ENCODE measurements at regions not wholly inside any gene's neighbourhood (a gene's known extent, or its start where the extent isn't known, plus 50 kb on each side); places are given as distances from the start of the nearest gene placed in this dataset.

- Mint-ChIP-seq H3K9me3 (peaks cover 9% of the 10 kb centered on the region), H3K27me3 (ENCODE audit: low read depth) (no peaks in the 10 kb centered on the region), H3K36me3 (peaks cover 6% of the 10 kb centered on the region; the same call in 1 of the 2 replicates), H3K4me3 (no peak overlapping the region), H3K27ac (no peak overlapping the region), H3K4me1 (peaks cover 12% of the 10 kb centered on the region)
- ChIA-PET CTCF (no interaction called here), POLR2A (no interaction called here)
- no peak for DNase-seq (ENCODE audit: low spot score)
- TF ChIP-seq HMGA2 (CRISPR knock-in tag; IDR thresholded peaks at IDR 0.05) (no peak), E2F4 (CRISPR knock-in tag; IDR thresholded peaks at IDR 0.05; ENCODE audit: borderline replicate concordance, low read depth) (no peak), PRDM15 (CRISPR knock-in tag; IDR thresholded peaks at IDR 0.05) (no peak), IRF1 (CRISPR knock-in tag; IDR thresholded peaks at IDR 0.05) (no peak), OVOL2 (CRISPR knock-in tag; IDR thresholded peaks at IDR 0.05; ENCODE audit: borderline replicate concordance) (no peak), IRF2 (CRISPR knock-in tag; IDR thresholded peaks at IDR 0.05; ENCODE audit: borderline replicate concordance, low read depth) (no peak), CBFB (CRISPR knock-in tag; IDR thresholded peaks at IDR 0.05; ENCODE audit: low read depth) (no peak), TP53 (CRISPR knock-in tag; IDR thresholded peaks at IDR 0.05) (no peak), CREM (CRISPR knock-in tag; IDR thresholded peaks at IDR 0.05) (no peak), SMAD3 (CRISPR knock-in tag; IDR thresholded peaks at IDR 0.05; ENCODE audit: borderline replicate concordance) (no peak), USF2 (CRISPR knock-in tag; IDR thresholded peaks at IDR 0.05) (no peak), MXD4 (CRISPR knock-in tag; IDR thresholded peaks at IDR 0.05; ENCODE audit: borderline replicate concordance) (no peak)
- TF ChIP-seq, protein P1, sequence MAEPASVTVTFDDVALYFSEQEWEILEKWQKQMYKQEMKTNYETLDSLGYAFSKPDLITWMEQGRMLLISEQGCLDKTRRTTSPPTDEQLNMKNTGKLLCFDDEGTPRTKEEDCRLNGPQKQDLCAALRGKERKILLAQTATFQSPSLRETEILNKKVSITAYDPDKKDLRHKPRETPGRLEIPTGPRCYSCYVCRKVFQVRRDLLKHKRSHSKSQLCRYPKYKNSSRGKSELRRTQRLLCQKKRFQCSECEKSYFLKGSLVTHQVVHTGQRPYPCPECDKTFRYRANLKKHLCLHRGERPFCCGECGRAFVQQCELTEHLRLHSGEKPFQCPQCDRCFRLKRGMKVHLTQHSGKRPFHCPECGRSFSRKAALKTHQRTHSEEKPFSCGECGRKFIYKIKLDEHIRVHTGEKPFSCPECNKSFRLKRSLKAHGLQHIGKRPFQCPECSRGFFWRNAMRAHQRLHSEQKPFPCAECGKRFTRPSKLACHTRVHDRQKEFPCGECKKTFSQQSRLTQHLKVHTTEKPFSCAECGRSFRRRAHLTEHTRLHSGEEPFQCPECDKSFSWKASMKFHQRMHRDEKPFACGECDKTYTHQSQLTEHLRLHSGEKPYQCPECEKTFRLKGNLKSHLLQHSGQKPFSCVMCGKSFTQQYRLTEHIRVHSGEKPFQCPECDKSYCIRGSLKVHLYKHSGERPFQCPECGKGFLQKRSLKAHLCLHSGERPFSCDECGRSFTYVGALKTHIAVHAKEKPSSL (CRISPR knock-in tag; conservative IDR thresholded peaks at IDR 0.05) = no peak
- TF ChIP-seq, protein P2, sequence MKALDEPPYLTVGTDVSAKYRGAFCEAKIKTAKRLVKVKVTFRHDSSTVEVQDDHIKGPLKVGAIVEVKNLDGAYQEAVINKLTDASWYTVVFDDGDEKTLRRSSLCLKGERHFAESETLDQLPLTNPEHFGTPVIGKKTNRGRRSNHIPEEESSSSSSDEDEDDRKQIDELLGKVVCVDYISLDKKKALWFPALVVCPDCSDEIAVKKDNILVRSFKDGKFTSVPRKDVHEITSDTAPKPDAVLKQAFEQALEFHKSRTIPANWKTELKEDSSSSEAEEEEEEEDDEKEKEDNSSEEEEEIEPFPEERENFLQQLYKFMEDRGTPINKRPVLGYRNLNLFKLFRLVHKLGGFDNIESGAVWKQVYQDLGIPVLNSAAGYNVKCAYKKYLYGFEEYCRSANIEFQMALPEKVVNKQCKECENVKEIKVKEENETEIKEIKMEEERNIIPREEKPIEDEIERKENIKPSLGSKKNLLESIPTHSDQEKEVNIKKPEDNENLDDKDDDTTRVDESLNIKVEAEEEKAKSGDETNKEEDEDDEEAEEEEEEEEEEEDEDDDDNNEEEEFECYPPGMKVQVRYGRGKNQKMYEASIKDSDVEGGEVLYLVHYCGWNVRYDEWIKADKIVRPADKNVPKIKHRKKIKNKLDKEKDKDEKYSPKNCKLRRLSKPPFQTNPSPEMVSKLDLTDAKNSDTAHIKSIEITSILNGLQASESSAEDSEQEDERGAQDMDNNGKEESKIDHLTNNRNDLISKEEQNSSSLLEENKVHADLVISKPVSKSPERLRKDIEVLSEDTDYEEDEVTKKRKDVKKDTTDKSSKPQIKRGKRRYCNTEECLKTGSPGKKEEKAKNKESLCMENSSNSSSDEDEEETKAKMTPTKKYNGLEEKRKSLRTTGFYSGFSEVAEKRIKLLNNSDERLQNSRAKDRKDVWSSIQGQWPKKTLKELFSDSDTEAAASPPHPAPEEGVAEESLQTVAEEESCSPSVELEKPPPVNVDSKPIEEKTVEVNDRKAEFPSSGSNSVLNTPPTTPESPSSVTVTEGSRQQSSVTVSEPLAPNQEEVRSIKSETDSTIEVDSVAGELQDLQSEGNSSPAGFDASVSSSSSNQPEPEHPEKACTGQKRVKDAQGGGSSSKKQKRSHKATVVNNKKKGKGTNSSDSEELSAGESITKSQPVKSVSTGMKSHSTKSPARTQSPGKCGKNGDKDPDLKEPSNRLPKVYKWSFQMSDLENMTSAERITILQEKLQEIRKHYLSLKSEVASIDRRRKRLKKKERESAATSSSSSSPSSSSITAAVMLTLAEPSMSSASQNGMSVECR (CRISPR knock-in tag; IDR thresholded peaks at IDR 0.05; ENCODE audit: borderline replicate concordance) = no peak
- TF ChIP-seq, protein P3, sequence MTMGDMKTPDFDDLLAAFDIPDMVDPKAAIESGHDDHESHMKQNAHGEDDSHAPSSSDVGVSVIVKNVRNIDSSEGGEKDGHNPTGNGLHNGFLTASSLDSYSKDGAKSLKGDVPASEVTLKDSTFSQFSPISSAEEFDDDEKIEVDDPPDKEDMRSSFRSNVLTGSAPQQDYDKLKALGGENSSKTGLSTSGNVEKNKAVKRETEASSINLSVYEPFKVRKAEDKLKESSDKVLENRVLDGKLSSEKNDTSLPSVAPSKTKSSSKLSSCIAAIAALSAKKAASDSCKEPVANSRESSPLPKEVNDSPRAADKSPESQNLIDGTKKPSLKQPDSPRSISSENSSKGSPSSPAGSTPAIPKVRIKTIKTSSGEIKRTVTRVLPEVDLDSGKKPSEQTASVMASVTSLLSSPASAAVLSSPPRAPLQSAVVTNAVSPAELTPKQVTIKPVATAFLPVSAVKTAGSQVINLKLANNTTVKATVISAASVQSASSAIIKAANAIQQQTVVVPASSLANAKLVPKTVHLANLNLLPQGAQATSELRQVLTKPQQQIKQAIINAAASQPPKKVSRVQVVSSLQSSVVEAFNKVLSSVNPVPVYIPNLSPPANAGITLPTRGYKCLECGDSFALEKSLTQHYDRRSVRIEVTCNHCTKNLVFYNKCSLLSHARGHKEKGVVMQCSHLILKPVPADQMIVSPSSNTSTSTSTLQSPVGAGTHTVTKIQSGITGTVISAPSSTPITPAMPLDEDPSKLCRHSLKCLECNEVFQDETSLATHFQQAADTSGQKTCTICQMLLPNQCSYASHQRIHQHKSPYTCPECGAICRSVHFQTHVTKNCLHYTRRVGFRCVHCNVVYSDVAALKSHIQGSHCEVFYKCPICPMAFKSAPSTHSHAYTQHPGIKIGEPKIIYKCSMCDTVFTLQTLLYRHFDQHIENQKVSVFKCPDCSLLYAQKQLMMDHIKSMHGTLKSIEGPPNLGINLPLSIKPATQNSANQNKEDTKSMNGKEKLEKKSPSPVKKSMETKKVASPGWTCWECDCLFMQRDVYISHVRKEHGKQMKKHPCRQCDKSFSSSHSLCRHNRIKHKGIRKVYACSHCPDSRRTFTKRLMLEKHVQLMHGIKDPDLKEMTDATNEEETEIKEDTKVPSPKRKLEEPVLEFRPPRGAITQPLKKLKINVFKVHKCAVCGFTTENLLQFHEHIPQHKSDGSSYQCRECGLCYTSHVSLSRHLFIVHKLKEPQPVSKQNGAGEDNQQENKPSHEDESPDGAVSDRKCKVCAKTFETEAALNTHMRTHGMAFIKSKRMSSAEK (CRISPR knock-in tag; IDR thresholded peaks at IDR 0.05; ENCODE audit: borderline replicate concordance) = no peak
- TF ChIP-seq, protein P4, sequence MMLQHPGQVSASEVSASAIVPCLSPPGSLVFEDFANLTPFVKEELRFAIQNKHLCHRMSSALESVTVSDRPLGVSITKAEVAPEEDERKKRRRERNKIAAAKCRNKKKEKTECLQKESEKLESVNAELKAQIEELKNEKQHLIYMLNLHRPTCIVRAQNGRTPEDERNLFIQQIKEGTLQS (CRISPR knock-in tag; conservative IDR thresholded peaks at IDR 0.05) = no peak
- no peak for ATAC-seq
These were observed 644.1 kb upstream of the ARRDC4 start for GRCh38 chr15:97316362-97316761.

Data from WTC11 (cell line).